ENCODE measurements at regions not wholly inside any gene's neighbourhood (a gene's known extent, or its start where the extent isn't known, plus 50 kb on each side); places are given as distances from the start of the nearest gene placed in this dataset.
A peak's percentile ranks its signal among the peaks of the same experiment; 100 is the strongest.

DNA sequence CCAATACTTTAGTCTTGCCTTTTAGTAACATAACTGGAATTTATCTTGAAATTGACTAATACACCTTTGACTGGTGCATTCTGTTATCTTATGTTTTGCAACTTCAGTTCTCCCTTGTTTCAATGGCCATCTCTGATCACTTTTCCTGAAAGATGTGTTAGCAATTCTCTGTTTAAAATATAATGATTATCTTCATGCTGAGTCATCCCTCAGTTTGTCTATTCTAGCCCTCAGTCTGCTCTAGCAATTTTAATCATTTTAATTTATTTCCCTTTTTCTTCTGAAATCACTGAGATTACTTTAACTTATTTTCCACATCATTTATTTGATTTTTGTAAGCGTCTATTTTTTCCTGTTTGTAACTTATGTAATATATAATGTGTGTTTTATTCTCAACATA, 221.9 kb upstream of the PDGFD start:
- Histone ChIP-seq H2AFZ (ENCODE audit: low read depth, low read length) (no peak overlapping the region), H3K36me3 (replicated peaks; ENCODE audit: low read depth, low read length) (no peaks in the 10 kb centered on the region), H3K4me1 (ENCODE audit: low read length) (no peaks in the 10 kb centered on the region), H3K27me3 (ENCODE audit: low read depth, low read length) (no peaks in the 10 kb centered on the region), H3K4me2 (ENCODE audit: low read length) (no peak overlapping the region), H4K20me1 (ENCODE audit: insufficient read depth, low read length) (no peaks in the 10 kb centered on the region), H3K9me3 (ENCODE audit: insufficient read depth, low read length) (no peaks in the 10 kb centered on the region), H3K79me2 (ENCODE audit: low read length) (no peaks in the 10 kb centered on the region), H3K27ac (ENCODE audit: low read length) (no peak overlapping the region), H3K4me3 (ENCODE audit: low read length) (no peak overlapping the region), H3K9ac (ENCODE audit: low read length) (no peak overlapping the region)
- TF ChIP-seq EZH2phosphoT487 (IDR thresholded peaks at IDR 0.05; ENCODE audit: low read depth): no peak
- TF ChIP-seq CTCF (IDR thresholded peaks at IDR 0.05; ENCODE audit: low read depth, low read length): no peak

- Histone ChIP-seq H3K4me1 (ENCODE audit: low read length) (no peaks in the 10 kb centered on the region), H3K27me3 (ENCODE audit: low read depth, low read length) (no peaks in the 10 kb centered on the region), H3K4me3 (ENCODE audit: low read length) (no peak overlapping the region), H3K9ac (ENCODE audit: low read length) (no peak overlapping the region), H2AFZ (ENCODE audit: low read depth, low read length) (no peak overlapping the region), H4K20me1 (ENCODE audit: insufficient read depth, low read length) (no peaks in the 10 kb centered on the region), H3K9me3 (ENCODE audit: insufficient read depth, low read length) (no peaks in the 10 kb centered on the region), H3K4me2 (ENCODE audit: low read length) (no peak overlapping the region), H3K79me2 (ENCODE audit: low read length) (no peaks in the 10 kb centered on the region), H3K27ac (ENCODE audit: low read length) (no peak overlapping the region), H3K36me3 (replicated peaks; ENCODE audit: low read depth, low read length) (no peaks in the 10 kb centered on the region)
- no peak for TF ChIP-seq EZH2phosphoT487 (IDR thresholded peaks at IDR 0.05; ENCODE audit: low read depth)
- TF ChIP-seq CTCF (IDR thresholded peaks at IDR 0.05; ENCODE audit: low read depth, low read length): no peak
Measured at GRCh38 chr11:104380358-104380757, 216.4 kb upstream of the PDGFD start.

GRCh38 chr11:104372111-104372510, 208.2 kb upstream of the PDGFD start:
- Histone ChIP-seq H2AFZ (ENCODE audit: low read depth, low read length) (no peak overlapping the region), H3K4me3 (ENCODE audit: low read length) (no peak overlapping the region), H3K4me1 (ENCODE audit: low read length) (peaks cover 23% of the 10 kb centered on the region), H3K9me3 (ENCODE audit: insufficient read depth, low read length) (no peaks in the 10 kb centered on the region), H3K36me3 (replicated peaks; ENCODE audit: low read depth, low read length) (no peaks in the 10 kb centered on the region), H3K4me2 (ENCODE audit: low read length) (peak overlapping the region; percentile 31), H3K27me3 (ENCODE audit: low read depth, low read length) (no peaks in the 10 kb centered on the region), H3K79me2 (ENCODE audit: low read length) (no peaks in the 10 kb centered on the region), H3K27ac (ENCODE audit: low read length) (peak overlapping the region; percentile 39), H4K20me1 (ENCODE audit: insufficient read depth, low read length) (no peaks in the 10 kb centered on the region), H3K9ac (ENCODE audit: low read length) (no peak overlapping the region)
- TF ChIP-seq CTCF (IDR thresholded peaks at IDR 0.05; ENCODE audit: low read depth, low read length) (no peak), EZH2phosphoT487 (IDR thresholded peaks at IDR 0.05; ENCODE audit: low read depth) (no peak)

GRCh38 chr11:104370478-104370877, 206.5 kb upstream of the PDGFD start:
- Histone ChIP-seq H3K9ac (ENCODE audit: low read length) (no peak overlapping the region), H3K9me3 (ENCODE audit: insufficient read depth, low read length) (no peaks in the 10 kb centered on the region)
- TF ChIP-seq EZH2phosphoT487 (IDR thresholded peaks at IDR 0.05; ENCODE audit: low read depth) (no peak), CTCF (IDR thresholded peaks at IDR 0.05; ENCODE audit: low read depth, low read length) (no peak)

More at GRCh38 chr11:104370478-104370877, 206.5 kb upstream of the PDGFD start:
- Histone ChIP-seq H3K4me2 (ENCODE audit: low read length) (no peak overlapping the region), H3K36me3 (replicated peaks; ENCODE audit: low read depth, low read length) (no peaks in the 10 kb centered on the region), H2AFZ (ENCODE audit: low read depth, low read length) (no peak overlapping the region), H3K4me3 (ENCODE audit: low read length) (no peak overlapping the region), H3K4me1 (ENCODE audit: low read length) (peaks cover 23% of the 10 kb centered on the region), H3K27me3 (ENCODE audit: low read depth, low read length) (no peaks in the 10 kb centered on the region), H3K27ac (ENCODE audit: low read length) (no peak overlapping the region), H4K20me1 (ENCODE audit: insufficient read depth, low read length) (no peaks in the 10 kb centered on the region), H3K79me2 (ENCODE audit: low read length) (no peaks in the 10 kb centered on the region)

Measured in OCI-LY3 (cell line).